ENCODE measurements at regions not wholly inside any gene's neighbourhood (a gene's known extent, or its start where the extent isn't known, plus 50 kb on each side); places are given as distances from the start of the nearest gene placed in this dataset.
"Not testable (repeated sequence)": the region's sequence is repeated elsewhere in the genome, so short reads cannot be mapped to it uniquely, and the experiment has no call there.

- not testable (repeated sequence) for DNase-seq (ENCODE audit: low read depth in 2 of 2)
Measured at GRCh38 chr3:106075731-106076130, 206.9 kb upstream of the CBLB start.

GRCh38 chr3:106078635-106079034 is 209.8 kb upstream of the CBLB start:
- no peak for DNase-seq (ENCODE audit: low read depth in 2 of 2)

- no peak for DNase-seq (ENCODE audit: low read depth in 2 of 2)
Measured at GRCh38 chr3:106082616-106083015, 213.8 kb upstream of the CBLB start.

GRCh38 chr3:106083207-106083606 is 214.4 kb upstream of the CBLB start:
- no peak for DNase-seq (ENCODE audit: low read depth in 2 of 2)

- DNase-seq (ENCODE audit: low read depth in 2 of 2), result no peak
Measured at GRCh38 chr3:106083854-106084253, 215.0 kb upstream of the CBLB start.

GRCh38 chr3:106086038-106086437 is 217.2 kb upstream of the CBLB start:
- no peak for DNase-seq (ENCODE audit: low read depth in 2 of 2)

- DNase-seq (ENCODE audit: low read depth in 2 of 2), result no peak
Measured at GRCh38 chr3:106086636-106087035, 217.8 kb upstream of the CBLB start.

- no peak for DNase-seq (ENCODE audit: low read depth in 2 of 2)
Measured at GRCh38 chr3:106088304-106088703, 219.5 kb upstream of the CBLB start.

GRCh38 chr3:106088899-106089298 is 220.1 kb upstream of the CBLB start:
- DNase-seq (ENCODE audit: low read depth in 2 of 2), result no peak

- DNase-seq (ENCODE audit: low read depth in 2 of 2), result no peak
Measured at GRCh38 chr3:106089806-106090205, 221.0 kb upstream of the CBLB start.

- no peak for DNase-seq (ENCODE audit: low read depth in 2 of 2)
Measured at GRCh38 chr3:106092792-106093191, 224.0 kb upstream of the CBLB start.

- no peak for DNase-seq (ENCODE audit: low read depth in 2 of 2)
Measured at GRCh38 chr3:106093616-106094015, 224.8 kb upstream of the CBLB start.

- no peak for DNase-seq (ENCODE audit: low read depth in 2 of 2)
Measured at GRCh38 chr3:106097817-106098435, 229.1 kb upstream of the CBLB start.

- no peak for DNase-seq (ENCODE audit: low read depth in 2 of 2)
Measured at GRCh38 chr3:106103383-106103782, 234.6 kb upstream of the CBLB start.

- no peak for DNase-seq (ENCODE audit: low read depth in 2 of 2)
Measured at GRCh38 chr3:106104078-106104477, 235.3 kb upstream of the CBLB start.

- DNase-seq (ENCODE audit: low read depth in 2 of 2), result no peak
Measured at GRCh38 chr3:106108925-106109324, 240.1 kb upstream of the CBLB start.

GRCh38 chr3:106112561-106112960 is 243.7 kb upstream of the CBLB start:
- DNase-seq (ENCODE audit: low read depth in 2 of 2), result not testable (repeated sequence)

GRCh38 chr3:106113747-106114146 is 244.9 kb upstream of the CBLB start:
- DNase-seq (ENCODE audit: low read depth in 2 of 2), result no peak

GRCh38 chr3:106114220-106114619 is 245.4 kb upstream of the CBLB start:
- no peak for DNase-seq (ENCODE audit: low read depth in 2 of 2)

GRCh38 chr3:106114848-106115247 is 246.0 kb upstream of the CBLB start:
- DNase-seq (ENCODE audit: low read depth in 2 of 2), result no peak

- no peak for DNase-seq (ENCODE audit: low read depth in 2 of 2)
Measured at GRCh38 chr3:106115557-106115956, 246.7 kb upstream of the CBLB start.

GRCh38 chr3:106116733-106117489 is 248.1 kb upstream of the CBLB start:
- no peak for DNase-seq (ENCODE audit: low read depth in 2 of 2)

- no peak for DNase-seq (ENCODE audit: low read depth in 2 of 2)
Measured at GRCh38 chr3:106117490-106117858, 248.7 kb upstream of the CBLB start.

Measured in stimulated activated CD4-positive, alpha-beta T cell treated with anti-CD3 and anti-CD28 coated beads, Interleukin-4, amount 100 ng/mL, for 48 hours (primary cell).